Amygdala (tissue), 56 donors: ENCODE measurements at regions not wholly inside any gene's neighbourhood (a gene's known extent, or its start where the extent isn't known, plus 50 kb on each side); places are given as distances from the start of the nearest gene placed in this dataset.
"Not testable (repeated sequence)": the region's sequence is repeated elsewhere in the genome, so short reads cannot be mapped to it uniquely, and the experiment has no call there.

Experiments used
- DNase-seq, 56 donors: peaks; one replicate each; lab custom pipeline; 2025; lab: John Stamatoyannopoulos, UW

DNA sequence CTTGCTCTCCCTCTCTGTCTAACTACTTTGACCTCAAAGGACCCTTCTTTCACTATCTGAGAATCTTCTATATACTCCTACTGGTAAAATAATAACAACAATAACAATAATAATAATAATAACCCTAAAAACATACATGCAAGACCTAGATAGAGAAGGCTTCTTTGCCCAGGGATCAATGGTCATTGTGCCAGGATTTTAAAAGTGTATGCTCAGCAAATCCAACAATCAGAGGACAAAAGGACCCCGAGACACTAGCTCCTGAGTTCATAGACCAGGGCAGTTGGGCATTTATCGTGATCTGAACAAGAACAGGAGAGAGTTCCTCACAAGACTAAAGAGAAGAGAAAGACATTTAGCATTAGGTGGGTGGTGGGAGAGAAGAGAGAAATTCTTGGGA is 358.5 kb downstream of the DAD1 start:
- no peak for DNase-seq

- no peak for DNase-seq
Observed at GRCh38 chr14:22227084-22227483, 361.9 kb downstream of the DAD1 start.

GRCh38 chr14:22226381-22226780 is 362.6 kb downstream of the DAD1 start:
- no peak for DNase-seq

- no peak for DNase-seq
Observed at GRCh38 chr14:22225516-22226140, 363.4 kb downstream of the DAD1 start.

DNA sequence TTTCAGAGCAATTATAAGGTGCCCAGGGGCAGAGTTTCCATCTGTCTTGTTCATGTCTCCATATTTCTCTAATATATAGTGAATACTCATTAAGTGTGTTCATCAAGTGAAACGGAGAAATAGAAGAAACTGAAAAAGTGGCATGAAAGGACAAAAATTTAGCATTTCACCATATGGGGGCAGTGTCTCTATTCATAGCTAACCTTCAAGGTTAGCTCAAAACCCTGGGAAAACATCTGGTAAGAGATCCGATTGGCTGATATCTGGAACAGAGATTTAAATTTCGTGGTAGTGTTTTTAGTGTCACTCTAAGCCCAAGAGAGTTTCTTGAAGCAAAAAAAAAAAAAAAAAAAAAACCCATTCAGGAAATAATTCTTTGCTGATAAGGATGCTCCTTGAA is 367.5 kb downstream of the DAD1 start:
- DNase-seq = no peak

- no peak for DNase-seq
Observed at GRCh38 chr14:22220427-22220826, 368.6 kb downstream of the DAD1 start.

- no peak for DNase-seq
Observed at GRCh38 chr14:22218728-22219127, 370.3 kb downstream of the DAD1 start.

DNA sequence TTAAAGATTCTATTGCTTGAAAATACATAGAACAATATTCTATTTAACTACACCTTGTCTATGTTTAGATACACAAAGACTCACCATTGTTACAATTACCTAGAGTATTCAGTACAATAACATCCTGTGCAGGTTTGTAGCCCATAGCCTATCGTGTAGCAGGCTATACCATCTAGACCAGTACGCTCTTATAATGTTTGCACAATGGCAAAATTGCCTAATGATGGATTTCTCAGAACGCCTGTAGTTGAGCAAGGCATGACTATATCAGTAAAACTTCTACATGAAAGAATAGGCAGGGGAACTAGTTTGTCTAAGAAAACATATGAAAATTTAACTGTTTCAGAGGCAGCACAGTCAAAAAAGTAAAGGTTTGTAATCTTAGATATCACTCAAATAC is 375.9 kb downstream of the DAD1 start:
- no peak for DNase-seq

DNA sequence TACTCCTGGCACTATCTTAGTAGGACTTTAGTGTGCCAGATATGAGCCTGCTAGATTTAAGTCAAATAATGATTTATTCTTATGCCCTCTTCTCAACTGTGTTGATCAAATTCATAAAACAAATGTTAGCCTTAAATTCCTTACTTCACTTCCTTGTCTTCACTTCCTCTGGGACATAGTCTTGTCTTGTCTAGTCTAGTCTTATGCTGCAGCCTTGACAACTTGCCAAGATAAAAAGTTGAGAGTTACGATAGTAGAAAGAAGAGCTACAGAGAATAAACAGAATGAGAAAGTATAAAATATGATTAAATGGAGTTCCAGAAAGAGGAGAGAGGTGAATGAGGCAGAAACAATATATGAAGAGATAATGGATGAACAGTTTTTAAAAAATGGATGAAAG is 378.1 kb downstream of the DAD1 start:
- no peak for DNase-seq

DNA sequence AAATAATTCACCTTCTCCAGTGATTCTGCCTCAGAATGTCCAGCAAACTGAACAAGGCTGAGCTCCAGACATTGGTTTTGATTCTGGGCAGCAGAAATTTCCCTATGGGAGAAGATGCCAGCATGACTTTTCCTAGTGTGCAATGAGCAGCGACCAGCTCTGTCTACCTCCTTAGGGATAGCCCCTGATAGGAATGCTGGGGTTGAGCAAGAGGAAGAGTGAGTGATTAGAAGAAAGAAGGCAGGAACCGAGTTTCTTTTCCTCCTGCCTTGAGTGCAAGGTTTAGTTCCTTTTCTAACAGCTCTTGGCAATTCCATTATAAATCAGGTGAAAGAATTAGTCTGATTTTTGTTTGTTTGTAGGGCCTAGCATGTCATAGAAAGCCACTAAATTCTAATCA is 379.0 kb downstream of the DAD1 start:
- DNase-seq = no peak

DNA sequence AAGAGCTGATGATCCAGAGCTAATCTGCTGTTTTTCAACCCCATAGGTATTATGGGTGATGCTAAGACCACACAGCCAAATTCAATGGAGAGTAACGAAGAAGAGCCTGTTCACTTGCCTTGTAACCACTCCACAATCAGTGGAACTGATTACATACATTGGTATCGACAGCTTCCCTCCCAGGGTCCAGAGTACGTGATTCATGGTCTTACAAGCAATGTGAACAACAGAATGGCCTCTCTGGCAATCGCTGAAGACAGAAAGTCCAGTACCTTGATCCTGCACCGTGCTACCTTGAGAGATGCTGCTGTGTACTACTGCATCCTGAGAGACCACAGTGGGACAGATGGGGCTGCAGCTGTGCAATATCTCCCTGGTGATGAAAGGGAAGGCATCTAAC is 386.0 kb downstream of the DAD1 start:
- DNase-seq = no peak

GRCh38 chr14:22202313-22202712 is 386.7 kb downstream of the DAD1 start:
- no peak for DNase-seq

- DNase-seq = peak in 3 of 56 donors; percentile 1 to 10 (median 1)
Observed at GRCh38 chr14:22200977-22201605, 387.9 kb downstream of the DAD1 start.

- not testable (repeated sequence) for DNase-seq
Observed at GRCh38 chr14:22200131-22200530, 388.9 kb downstream of the DAD1 start.

DNA sequence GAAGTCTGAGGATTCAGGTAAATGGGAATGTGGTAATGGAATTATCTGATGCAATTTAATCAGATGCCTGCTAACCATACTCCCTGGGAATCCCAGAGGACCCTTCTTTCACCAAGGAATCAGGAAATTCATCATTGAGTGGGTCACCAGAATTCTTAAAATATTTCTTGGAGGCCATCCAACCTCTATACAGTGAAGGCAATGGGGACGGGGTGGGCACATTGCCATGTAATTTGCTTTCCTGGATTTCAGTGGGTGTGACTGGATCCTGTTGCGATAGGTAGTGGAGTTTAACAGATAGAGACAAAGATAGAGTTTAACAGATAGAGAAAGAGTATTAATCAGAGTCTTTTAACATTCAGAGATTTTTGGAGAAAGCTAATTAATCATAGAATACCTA is 394.4 kb downstream of the DAD1 start:
- DNase-seq = no peak

DNA sequence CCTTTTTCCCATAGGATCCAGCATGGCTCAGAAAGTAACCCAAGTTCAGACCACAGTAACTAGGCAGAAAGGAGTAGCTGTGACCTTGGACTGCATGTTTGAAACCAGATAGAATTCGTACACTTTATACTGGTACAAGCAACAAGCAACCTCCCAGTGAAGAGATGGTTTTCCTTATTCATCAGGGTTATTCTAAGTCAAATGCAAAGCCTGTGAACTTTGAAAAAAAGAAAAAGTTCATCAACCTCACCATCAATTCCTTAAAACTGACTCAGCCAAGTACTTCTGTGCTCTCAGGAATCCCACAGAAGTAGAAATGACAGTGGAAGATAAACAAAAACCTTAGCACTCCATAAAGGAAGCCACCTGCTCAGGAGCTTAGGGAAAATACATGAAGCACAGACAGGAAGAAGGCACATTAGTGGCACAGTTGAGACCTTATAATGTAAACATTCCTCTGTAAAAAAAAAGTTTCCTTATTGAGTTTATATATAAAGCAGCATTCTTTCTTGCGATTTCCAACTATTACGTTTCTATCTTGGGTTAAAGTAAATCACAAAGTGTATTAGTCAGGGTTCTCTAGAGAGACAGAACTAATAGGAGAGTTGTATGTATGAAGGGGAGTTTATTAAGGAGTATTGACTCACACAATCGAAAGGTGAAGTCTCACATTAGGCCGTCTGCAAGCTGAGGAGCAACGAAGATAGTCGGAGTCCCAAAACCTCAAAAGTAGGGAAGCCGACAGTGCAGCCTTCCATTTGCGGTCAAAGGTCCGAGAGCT is 398.4 kb downstream of the DAD1 start:
- DNase-seq = no peak

GRCh38 chr14:22189881-22190280 is 399.1 kb downstream of the DAD1 start:
- no peak for DNase-seq

- DNase-seq = no peak
Observed at GRCh38 chr14:22188318-22188717, 400.7 kb downstream of the DAD1 start.

GRCh38 chr14:22185789-22186188 is 403.2 kb downstream of the DAD1 start:
- no peak for DNase-seq

DNA sequence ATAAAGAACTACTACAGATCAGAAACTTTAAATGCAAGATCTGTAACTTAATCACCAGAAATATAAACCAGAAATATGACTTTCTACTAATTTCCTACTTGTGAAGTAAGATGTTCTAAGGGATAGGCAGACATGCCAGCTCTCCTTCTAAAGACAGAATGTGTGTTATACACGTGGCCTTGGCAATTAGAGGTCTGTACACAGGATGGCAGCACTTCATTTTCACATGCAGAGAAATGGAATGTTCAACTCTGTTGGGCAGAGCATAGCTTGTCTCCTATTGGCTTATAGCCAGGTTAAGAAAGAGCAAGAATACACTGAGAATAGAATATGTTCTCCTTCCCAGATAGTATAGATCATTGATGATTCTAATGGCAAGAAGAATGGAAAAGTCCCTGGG is 403.8 kb downstream of the DAD1 start:
- no peak for DNase-seq

DNA sequence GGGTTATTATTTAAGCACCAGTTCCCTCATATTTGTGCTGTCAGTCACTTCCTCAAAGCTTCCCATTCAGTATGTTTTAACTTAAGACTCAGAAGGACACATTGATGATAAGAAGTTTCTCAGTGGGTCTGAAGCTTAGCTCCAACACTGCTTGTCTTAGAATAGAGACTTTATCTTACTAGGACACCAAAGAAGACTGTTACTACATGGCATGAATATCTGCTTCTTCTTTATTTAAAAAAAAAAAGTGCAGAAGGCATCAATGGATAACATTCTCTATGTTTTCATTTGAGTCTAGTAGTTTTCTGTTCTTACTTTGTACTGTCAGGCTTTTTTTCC is 404.2 kb downstream of the DAD1 start:
- no peak for DNase-seq
